Islet precursor cell (in vitro differentiated cells): ENCODE measurements at regions not wholly inside any gene's neighbourhood (a gene's known extent, or its start where the extent isn't known, plus 50 kb on each side); places are given as distances from the start of the nearest gene placed in this dataset.

Experiments used
- DNase-seq: peaks from one replicate; pipeline ENCODE4 v3.0.0-alpha.2; 2018

DNA sequence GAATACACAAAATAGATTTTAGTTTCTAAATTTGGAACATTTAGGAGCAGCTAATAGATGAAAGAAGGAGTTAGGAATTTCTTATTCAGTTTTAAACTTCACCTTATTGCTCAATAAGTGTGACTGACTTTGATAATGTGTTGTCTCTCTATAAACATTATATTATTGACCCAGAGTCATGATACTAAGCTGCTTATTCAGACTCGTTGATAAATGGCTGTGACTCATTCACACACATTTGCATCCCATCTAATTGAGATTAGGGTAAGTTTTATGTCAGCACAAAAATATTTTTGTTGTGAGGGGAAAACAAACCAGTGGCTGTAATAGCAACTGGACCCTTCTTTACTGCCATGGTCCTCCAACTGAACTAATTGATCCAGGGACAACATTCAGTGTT is 137.6 kb downstream of the GOLIM4 start:
- no peak for DNase-seq

DNA sequence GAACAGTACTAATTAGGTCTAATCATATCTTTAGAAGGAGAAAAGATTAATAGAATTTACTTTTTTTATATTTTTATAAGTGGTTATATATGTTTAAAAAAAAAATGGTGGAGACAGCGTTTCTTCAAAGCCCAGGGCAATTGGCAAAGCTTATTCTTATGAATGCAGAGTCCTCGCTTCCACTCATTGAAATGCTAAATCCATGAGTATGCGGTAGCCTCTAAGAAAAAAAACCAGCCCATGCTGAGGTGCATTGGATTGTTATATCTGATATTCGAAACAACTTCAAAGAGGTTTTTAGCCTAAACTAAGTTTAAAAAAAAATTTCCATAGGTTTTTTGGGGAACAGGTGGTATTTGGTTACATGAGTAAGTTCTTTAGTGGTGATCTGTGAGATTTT is 142.8 kb downstream of the GOLIM4 start:
- no peak for DNase-seq

DNA sequence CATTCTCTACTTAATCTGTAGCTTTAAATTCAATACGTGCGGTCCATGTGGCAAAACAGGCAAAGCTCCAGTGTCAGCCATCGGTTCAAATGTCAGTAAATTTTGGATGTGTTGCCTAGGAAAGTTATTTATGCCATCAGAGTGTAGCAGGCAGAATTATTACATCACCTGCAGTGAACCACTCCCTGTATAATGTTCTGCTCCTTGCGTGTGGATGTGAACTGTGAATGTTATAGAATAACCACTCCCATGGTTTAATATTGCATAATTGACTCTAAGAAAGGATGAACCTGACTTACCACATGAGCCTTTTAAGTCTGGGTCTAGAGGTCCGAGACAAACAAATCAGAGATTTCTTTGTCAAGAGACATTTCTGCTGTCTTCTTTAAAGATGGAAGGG is 145.5 kb downstream of the GOLIM4 start:
- DNase-seq: no peak

DNA sequence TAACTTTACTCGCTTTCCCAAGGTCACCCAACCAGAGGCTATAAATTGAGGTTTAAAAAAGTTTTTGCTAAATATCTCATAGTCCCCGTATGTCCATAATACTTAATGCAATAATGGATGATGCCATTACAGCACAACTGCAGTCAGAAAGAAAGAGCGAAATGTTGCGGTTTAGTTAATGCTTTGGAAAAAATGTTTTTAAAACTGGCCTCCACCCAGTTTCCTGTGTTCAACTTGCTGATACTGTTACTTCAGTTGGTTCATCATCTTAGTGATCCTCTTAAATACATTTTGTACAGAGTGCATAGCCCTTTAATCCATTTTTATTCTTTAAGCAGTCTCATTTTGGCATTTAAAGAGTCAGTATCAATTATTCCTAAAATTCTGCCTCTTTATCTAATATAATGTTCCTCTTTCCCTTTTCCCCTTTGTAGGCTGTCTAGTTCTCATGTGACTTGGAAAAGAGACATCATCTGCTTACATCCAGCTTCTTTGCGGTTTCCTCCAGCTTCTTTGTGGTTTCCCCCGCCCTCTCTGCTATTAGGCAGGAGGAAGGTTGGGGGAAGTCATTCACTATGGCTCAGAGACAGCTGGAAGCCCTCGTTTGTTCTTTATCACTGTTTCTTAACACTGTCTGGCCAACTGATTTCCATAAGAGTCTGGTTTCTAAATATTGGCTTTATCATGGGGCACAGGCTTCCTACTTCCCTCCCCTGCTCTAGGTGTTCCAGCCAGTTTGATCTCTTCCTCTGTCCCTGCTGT is 154.3 kb downstream of the GOLIM4 start:
- no peak for DNase-seq

DNA sequence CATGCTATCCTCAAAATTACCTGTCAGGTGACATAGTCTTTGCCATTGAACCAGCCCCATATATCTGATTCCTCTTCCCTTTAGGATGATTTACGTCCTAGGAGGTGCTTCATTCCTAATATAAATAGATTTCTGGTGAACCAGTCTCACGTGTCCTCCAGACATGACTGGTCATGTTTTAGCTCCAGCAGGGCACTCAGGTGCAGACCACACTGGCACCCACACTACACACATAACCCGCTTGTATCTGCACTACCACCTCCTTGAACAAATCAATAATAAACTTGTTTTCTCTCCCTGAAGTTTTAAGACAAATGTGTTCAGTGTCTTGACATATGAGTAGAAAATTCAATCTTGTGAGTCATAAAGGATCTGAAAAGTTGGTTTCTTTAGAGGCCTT is 155.5 kb downstream of the GOLIM4 start:
- DNase-seq: no peak

DNA sequence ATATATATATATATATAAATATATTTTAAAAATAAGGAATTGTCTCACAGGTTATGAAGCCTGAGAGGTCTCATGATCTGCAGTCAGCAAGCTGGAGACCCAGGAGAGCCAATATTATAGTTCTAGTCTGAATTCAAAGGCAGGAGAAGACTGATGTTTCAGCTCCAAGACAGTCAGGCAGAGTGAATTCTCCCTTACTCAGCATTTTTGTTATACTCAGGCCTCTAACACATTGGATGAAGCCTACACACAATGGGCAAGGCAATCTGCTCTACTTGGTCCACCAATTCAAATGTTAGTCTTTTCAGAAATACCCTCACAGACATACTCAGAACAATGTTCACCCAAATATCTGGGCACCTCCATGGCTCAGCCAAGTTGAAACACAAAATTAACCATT is 157.2 kb downstream of the GOLIM4 start:
- DNase-seq: no peak

DNA sequence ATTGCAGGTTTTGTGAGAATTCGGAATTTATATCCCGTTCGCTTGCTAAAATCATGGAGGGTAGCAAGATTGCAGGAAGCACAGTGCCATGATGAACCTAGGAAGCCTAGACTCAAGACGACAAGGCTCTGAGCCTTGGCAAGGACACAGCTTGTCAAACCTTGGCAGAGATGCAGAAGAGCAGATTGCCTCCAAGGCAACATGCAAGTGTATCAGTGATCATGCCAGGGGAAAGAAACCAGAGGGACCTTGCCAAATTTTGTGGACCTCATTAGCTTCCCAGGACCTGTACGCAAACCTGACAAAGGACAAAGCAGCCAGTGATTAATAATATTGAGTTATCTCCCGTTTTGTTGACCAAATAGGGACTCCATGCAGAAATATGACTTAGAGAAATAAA is 159.7 kb downstream of the GOLIM4 start:
- DNase-seq: no peak

DNA sequence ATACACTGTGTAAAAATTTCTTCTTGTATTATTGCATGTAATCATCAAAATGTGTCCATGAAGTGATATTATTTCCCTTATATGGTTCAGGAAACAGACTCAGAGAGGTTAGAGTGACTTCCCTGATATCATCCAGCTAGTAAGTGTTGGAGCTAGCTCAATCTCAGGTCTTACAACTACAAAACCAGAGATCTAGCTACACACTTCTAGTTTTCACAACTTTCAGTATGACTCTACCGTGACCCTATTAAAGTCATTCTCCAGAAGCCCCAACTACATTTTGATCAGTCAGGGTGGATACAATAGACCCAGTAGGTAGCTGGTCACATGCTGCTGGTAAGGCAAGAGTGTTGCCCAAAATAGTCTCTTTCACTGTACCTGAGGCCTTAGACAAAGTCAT is 165.3 kb downstream of the GOLIM4 start:
- no peak for DNase-seq

DNA sequence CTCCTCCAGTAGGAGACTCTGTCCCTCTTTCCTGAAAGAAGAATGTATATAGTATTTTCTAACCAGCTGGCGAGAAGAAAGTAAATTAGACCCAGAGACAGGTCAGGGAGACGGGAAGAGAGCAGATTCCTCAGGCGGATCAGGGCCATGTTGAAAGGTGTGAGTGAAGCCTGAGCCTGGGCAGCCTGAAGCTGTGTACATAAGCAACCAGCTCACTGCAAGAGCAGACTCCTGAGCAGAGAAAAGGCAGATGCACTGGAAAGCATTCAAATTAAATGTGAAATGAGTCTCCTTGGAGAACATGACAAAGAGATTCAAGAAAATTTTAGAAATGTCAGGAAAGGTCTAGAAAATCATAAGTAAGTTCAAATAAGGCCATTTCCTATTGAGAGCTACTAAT is 165.8 kb downstream of the GOLIM4 start:
- DNase-seq: no peak

DNA sequence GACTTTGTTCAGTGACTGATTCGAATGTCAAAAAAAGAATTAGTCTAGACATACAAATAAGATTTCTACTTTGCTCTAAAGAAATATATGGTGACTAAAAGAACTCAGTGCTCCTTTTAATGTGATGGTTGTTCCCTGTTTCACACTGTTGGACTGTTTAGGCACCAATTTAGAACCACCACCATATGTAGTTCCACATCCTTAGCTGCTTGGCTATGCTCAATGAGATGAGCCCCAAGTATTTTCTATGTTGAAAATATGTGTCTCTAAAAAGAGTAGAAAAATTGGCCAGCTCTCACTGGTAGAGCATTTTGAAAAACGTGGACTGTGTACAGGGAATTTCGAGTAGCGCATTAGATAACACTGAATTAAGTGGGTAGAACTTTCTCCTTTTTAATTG is 167.3 kb downstream of the GOLIM4 start:
- DNase-seq: no peak

DNA sequence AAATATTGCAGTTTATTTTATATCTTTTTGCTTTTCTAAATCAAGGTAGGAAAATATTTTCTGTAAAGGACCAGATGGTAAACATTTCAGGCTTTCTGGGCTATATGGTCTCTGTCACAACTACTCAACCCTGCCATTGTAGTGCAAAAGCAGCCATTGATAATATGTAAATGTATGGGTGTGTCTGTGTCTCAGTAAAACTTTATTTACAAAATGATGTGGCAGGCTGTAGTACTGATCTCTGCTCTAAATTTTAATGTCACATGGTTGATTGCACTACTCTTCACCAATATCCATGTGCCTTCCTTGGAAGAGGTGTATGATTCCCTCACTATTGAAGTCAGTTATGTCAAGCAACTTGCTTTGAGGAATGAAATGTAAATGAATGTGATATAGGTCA is 175.0 kb downstream of the GOLIM4 start:
- DNase-seq: no peak

DNA sequence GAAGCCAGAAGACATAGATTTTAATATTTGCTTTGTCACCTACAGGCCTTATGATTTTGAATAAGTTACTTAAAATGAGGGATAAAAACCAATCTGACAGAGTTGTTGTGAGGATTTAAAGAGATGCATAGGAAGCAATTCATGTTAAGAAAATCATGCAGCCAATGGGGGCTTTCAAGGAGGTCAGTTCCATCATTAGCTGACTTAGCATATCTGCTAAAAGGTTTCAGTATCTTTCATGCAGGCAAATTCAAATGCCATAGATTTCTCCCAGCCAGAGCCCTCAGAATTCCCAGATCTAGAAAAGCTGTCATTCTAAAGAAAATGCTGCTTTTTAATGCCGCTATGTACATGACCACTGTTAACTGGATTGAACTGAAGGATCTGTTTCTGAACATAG is 176.1 kb downstream of the GOLIM4 start:
- no peak for DNase-seq

DNA sequence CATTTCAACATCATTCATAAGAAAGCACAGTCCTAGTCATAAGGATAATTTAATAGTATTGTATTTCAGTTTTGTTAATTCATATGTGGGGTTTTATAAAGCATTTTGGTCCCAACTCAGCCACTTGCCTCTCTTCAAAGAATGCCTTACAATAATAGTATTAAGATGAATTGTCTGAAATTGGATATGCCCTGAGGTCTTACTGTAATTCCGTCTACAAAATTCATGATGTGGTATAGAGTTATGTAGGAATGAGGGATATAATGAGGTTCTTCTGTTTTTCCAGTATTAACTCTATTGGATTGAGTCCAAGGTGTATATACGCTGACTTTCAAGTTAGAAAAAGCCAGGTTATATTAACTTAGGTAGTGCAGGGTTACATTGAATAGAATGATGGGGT is 177.0 kb downstream of the GOLIM4 start:
- no peak for DNase-seq

DNA sequence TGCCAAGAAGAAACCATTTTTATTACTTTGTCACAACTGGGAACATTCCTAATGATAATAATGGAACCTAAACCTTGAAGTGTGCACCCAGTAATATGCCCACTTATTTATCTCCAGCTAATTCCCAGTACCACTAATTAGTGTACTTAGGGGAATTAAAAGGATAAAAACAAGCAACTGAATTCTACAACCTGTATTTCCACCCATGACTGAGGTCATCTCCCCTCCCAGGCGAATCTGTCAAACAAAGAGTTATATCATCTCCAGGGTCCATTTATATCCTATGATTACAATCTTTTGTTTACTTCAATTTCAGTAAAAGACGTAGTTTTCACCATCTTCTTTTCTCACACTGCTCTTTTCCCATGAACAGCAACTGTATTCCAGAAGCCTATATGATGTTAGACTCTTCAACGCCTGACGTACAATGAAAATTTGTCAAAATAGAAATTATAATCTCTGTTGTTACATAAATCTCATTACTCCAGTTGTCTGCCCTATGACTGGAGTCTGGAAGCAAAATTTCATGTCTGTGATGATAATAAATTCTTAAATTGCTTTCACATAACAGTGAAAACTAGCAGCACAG is 177.6 kb downstream of the GOLIM4 start:
- no peak for DNase-seq

DNA sequence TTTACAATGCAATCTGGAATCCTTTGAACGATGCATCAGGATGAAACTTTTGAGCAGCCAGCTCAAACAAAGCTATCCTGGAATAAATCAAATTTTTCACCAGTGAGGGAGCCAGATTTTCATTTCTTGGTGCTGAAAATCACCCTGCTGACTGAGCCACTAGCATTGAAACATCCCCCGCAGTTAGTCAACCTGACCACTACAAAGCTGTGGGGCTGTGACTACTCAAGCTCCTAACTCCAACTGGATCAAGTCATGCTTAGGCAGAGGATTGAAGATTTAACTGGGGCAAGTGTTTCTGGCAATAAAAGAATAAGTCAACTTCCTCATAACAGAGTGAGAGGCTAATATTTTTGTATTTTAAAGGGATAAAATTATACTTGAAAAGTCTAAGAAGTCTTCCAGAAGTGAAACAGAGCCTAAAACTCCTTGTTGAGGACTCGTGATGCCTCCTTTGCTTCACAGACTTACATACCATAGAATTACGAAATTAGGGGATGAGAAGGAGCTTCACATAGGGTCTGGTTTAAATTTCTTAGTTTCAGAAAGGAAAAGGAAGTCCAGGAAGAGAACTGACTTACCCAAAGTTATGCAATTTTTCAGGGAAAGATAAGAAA is 177.8 kb downstream of the SERPINI1 start:
- peak; percentile 58 for DNase-seq

DNA sequence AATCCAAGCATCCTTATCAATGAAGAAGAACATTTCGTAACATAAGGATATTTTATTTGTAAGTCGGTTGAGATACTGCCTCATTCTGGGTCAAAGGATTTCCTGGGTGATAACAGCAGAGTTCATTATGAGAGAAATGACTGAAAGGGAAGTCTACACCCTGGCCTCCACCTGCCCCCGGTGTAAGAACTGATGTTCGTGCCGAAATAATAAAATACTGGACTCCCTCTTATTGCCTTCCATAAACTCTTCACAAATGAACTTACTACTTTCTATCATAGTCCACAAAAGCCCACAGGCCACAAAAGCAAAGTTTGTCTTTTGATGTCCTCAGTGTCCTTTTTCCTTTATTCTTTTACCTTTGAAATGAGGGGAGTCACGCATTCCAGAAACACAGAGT is 174.4 kb downstream of the SERPINI1 start:
- DNase-seq: no peak

DNA sequence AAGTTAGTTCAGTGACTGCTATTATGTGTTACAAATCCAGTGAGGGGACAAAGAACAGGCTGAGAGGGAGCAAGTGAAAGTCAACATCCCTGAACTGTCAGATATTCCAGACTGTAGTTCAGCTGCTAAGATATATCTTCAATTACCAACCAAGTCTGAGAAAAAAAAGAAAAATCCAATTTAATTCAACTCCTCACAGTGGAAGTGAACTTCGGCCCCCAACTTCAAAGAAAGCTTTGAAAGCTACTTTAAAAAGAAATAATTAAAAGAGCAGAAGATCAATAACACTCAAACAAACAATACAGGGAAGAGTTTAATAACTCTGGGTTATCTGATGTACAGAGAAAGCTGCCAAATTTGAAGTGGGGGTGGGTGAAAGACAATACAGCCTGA is 174.0 kb downstream of the SERPINI1 start:
- DNase-seq: no peak

DNA sequence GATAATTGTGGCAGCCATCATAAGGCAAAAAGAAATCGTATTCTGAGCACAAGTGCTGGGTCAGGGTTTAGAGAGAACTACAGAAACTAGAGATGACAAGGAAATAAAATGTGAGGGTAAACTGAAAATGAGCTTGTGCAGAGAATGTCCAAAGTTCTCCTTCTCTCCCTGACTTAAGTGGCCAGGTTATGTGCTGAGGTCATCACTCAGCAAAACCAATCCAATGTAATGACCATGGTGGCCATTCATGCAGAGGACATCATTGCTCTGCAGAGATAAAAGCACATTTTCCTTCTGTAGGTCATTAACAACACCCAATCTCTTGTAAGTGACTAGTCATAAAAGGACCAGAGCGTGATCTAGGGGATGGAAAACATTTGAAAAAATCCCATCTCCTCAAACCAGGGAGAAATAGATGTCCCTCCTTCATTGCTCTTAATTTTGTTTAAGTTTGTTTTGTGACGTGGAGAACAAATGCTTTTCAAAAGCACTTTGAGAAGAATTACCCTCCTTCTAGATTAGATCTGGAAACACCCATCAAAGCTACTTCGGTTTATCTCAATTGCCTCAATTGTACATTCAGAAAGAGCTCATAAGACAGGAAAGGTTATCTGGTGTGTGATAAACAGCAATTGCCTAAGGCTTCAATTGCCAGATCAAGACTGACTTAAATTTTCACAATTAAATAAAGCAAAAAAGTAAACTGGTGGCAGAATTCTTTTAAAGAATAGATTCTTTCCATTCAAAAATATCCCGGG is 173.4 kb downstream of the SERPINI1 start:
- DNase-seq: no peak

DNA sequence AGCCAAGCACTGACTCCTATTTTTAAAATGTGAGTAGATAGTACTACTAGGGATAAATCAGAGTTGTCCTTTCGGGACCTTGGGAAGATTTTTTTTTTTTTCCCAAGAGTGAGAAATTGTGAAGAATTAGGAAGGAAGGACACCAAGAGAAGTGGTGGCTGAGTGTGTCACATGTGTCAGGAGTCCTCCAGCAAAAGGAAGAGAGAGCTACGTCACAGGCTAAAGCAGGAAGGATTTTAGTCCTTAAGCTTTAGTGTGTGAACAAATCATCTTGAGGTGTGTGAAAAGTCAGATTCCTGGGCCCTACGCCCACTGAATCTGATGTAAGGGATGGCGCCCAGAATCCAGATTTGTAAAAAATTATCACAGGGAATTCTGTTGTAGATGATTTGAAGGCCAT is 172.7 kb downstream of the SERPINI1 start:
- no peak for DNase-seq

DNA sequence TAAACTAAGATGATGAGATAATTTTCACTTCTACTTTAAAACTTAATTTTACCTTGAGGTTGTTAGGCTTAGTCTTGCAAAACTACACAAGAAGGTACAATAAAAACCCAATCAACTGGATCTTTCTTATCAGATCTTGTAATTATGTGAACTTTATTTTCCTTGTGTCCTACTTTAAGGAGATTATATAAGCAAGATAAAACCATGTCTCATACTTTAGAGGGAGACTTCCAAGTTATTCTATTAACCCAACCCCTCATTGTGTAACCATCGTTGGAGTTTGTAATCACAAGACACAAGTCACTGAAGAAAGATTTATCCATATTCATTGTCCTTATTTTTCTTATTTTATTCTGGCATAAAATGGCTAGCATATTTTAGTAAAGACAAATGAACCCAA is 165.6 kb downstream of the SERPINI1 start:
- DNase-seq: no peak

DNA sequence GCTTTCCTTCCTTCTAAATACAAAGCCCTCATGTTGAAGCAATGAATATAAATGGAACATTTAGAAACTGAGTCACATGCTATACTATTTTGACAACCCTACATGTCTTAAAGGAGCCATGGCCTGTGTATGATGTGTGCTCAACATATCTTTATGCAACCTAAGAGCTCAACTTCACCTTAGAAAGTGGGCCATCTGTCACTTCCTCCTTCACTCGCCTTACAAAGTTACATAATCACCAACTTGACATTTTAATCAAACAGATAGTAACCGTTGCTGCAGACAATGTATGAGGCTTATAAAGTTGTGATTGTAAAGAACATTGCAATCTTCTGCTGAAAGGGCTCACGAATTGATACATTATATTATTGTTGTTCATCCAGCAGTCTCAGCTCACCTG is 163.6 kb downstream of the SERPINI1 start:
- DNase-seq: no peak

DNA sequence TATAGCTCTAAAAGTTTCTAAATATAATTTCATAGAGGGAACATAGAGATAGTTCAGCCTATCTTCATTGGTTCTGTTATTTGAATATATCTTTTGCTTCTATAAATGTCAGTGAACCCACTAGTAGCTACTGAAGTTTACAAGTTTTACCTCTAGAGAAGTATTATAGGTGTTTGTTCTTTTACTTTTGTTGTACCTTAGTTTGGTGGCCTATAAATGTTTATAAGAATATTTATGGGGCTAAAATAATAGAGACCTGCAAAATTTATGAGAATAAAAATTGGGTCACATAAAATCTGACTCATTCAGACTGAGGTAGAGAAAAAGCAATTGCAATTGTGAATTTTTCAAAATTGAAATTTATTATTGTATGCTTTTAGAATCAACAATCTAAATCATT is 162.6 kb downstream of the SERPINI1 start:
- DNase-seq: no peak

DNA sequence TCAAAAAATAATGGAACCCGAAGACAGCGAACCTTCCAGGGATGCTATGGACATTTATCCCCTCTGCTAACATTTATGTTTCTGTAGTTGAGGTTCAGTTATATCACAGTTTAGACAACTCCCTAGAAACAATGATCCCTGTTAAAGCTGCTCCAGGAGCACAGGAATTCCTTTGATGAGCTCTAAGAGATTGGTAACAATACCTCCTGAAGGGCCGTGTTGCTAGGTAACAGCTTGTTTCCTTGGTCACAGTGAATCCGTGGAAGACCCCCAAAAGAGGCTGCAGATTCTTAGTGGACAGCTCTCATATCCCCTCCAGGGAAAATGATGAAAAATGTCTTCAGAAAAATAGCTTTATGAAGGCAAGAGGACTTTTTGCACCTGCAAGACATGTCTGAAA is 160.2 kb downstream of the SERPINI1 start:
- no peak for DNase-seq

DNA sequence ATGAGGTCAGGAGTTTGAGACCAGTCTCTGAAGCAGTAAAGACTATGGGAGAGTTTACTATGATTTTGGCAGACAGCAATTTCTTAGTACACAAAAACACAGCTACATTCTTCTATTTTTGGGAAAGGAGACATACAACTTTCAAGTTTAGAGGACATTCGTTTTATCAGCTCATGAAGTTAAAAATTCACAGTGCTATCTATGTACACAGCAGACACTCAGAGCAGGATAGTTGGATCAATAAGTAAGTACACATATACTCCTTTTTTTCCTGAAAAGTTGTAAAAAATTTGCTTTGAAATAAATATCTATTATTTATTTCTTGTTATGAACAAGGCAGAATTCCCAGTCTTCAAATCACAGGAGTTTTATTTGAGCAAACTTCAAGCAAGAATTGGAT is 159.7 kb downstream of the SERPINI1 start:
- DNase-seq: no peak
